ENCODE measurements at regions not wholly inside any gene's neighbourhood (a gene's known extent, or its start where the extent isn't known, plus 50 kb on each side); places are given as distances from the start of the nearest gene placed in this dataset.

- H3K56ac ChIP-seq (replicated peaks; ENCODE audit: insufficient read length, low read depth, low read length) = no peak overlapping the region
- 92% methylated on average over 6 of the region's 6 CpGs; no CpG with 5 or more reads in 1 of the 2 experiments for WGBS, 2 experiments (ENCODE audit: extremely low coverage in 1 of 2, insufficient coverage in 1 of 2, insufficient read length in 1 of 2, insufficient replicate concordance in 2 of 2, low coverage in 1 of 2, low lambda C conversion rate in 2 of 2, missing lambda C conversion rate in 1 of 2)
- no peak overlapping the region for H2BK12ac ChIP-seq (ENCODE audit: low read depth, low read length)
- H3K4me2 ChIP-seq (ENCODE audit: insufficient read depth in 1 of 2, low read depth in 2 of 2, low read length in 2 of 2) = no peak overlapping the region
- FAIRE-seq (no peak), DNase-seq (ENCODE audit: low read depth in 1 of 2, low spot score in 2 of 2) (no peak)
- CTCF ChIA-PET (ENCODE audit: partially characterized antibody) = interaction anchor here (0.7 kb wide), 1 partner anchor 242 kb away, joined by 3 read pairs; no protein-coding TSS in a partner anchor
- no peak overlapping the region for H3K23ac ChIP-seq (ENCODE audit: insufficient read length)
- H4K20me1 ChIP-seq (replicated peaks in 1 of 2; ENCODE audit: control insufficient read depth in 1 of 2, insufficient read depth in 2 of 2, low read length in 2 of 2) = no peaks in the 10 kb centered on the region
- H3K79me2 ChIP-seq (ENCODE audit: control insufficient read depth in 1 of 2, insufficient read depth in 2 of 2, low read length in 2 of 2) = no peaks in the 10 kb centered on the region
- H2BK15ac ChIP-seq (ENCODE audit: low read length) = no peak overlapping the region
- no peak overlapping the region for H2BK5ac ChIP-seq (ENCODE audit: low read depth, low read length)
- no peaks in the 10 kb centered on the region for H3K79me1 ChIP-seq (ENCODE audit: low read depth, low read length)
- H3K9me3 ChIP-seq (ENCODE audit: insufficient read depth in 2 of 2, low read depth in 1 of 2, low read length in 1 of 2) = no peaks in the 10 kb centered on the region
- peaks cover 0 to 8% (median 4%) of the 10 kb centered on the region in 4 experiments; a peak in 3 of 7 replicates for H3K4me1 ChIP-seq (replicated peaks in 1 of 4; ENCODE audit: control insufficient read depth in 3 of 4, insufficient read depth in 4 of 4, low read length in 3 of 4)
- no peaks in the 10 kb centered on the region for H3K27me3 ChIP-seq (replicated peaks in 1 of 4; ENCODE audit: control insufficient read depth in 3 of 4, extremely low read depth in 1 of 4, insufficient read depth in 3 of 4, low read length in 3 of 4)
- no peak overlapping the region for H3K18ac ChIP-seq (ENCODE audit: extremely low read depth, low read length)
- POLR2A ChIA-PET (ENCODE audit: partially characterized antibody) = interaction anchor here (0.6 kb wide), 1 partner anchor 1550 kb away, joined by 3 read pairs; no protein-coding TSS in a partner anchor
- H3K23me2 ChIP-seq (ENCODE audit: low read depth, low read length) = no peaks in the 10 kb centered on the region
- no peak overlapping the region for H4K5ac ChIP-seq (ENCODE audit: insufficient read length, low read depth, low read length)
- H2BK20ac ChIP-seq (ENCODE audit: low read length) = no peak overlapping the region
- no peak overlapping the region for H4K91ac ChIP-seq (replicated peaks; ENCODE audit: insufficient read length, low read length)
- H3K14ac ChIP-seq (ENCODE audit: insufficient read length) = no peak overlapping the region
- H2AK5ac ChIP-seq (ENCODE audit: low read depth, low read length) = no peak overlapping the region
- no peak overlapping the region for H2BK120ac ChIP-seq (replicated peaks; ENCODE audit: low read depth, low read length)
- no peak overlapping the region for H3K4me3 ChIP-seq (ENCODE audit: extremely low read depth in 1 of 4, insufficient read depth in 2 of 4, low read depth in 3 of 4, low read length in 4 of 4)
- no peak overlapping the region for H2AFZ ChIP-seq (ENCODE audit: low read length)
- H3K27ac ChIP-seq (ENCODE audit: low read depth, low read length) = no peak overlapping the region
- no peak for TF ChIP-seq SIX5 (IDR thresholded peaks at IDR 0.05; ENCODE audit: low read depth, low read length)
- TF ChIP-seq NANOG (IDR thresholded peaks at IDR 0.05; ENCODE audit: insufficient read depth, low read depth, low read length, poor library complexity, severe bottlenecking) = no peak
- no peak for TF ChIP-seq EGR1 (IDR thresholded peaks at IDR 0.05; ENCODE audit: borderline replicate concordance, low read depth, low read length)
- H4K8ac ChIP-seq (ENCODE audit: extremely low read depth, insufficient read depth, low read length) = no peak overlapping the region
- no peak overlapping the region for H3K9ac ChIP-seq (replicated peaks in 1 of 4; ENCODE audit: extremely low read depth in 1 of 4, low read depth in 3 of 4, low read length in 3 of 4)
- no peaks in the 10 kb centered on the region for H3K36me3 ChIP-seq (ENCODE audit: control insufficient read depth in 2 of 4, insufficient read depth in 4 of 4, low read length in 3 of 4)
- H3K4ac ChIP-seq (replicated peaks; ENCODE audit: insufficient read length, low read depth, low read length) = no peak overlapping the region
These were observed 725.9 kb downstream of the TUSC7 start for GRCh38 chr3:117435506-117435905.
